A549 (cell line): ENCODE measurements at regions not wholly inside any gene's neighbourhood (a gene's known extent, or its start where the extent isn't known, plus 50 kb on each side); places are given as distances from the start of the nearest gene placed in this dataset.

Experiments
- ATAC-seq, 2 experiments: fragments of 200-7000 bp in 1 of 2; fragments of >200 bp in 1 of 2; cut with Nextera tagmentation in 1 of 2; cut with Tn5 transposase in 1 of 2; 3 replicates each; pipeline versions ENCODE4 v1.8.0 to v1.9.1; 2018 to 2020; ENCODE audit warnings: mild to moderate bottlenecking in 1 of 2, moderate library complexity in 1 of 2
- CTCF ChIA-PET: fragments of 300-600 bp; sonication (Branson Sonifier 250); formaldehyde crosslinking; extraction: SDS; loops from one replicate; lab custom pipeline; 2021; ENCODE audit warnings: antibody characterized with exemption, inconsistent platforms; lab: Yijun Ruan, JAX
- POLR2A ChIA-PET: fragments of 350-600 bp; formaldehyde crosslinking; extraction: SDS; loops from one replicate; lab custom pipeline; 2021; ENCODE audit warnings: antibody characterized with exemption, inconsistent platforms; lab: Yijun Ruan, JAX
- DNase-seq, 2 experiments: peaks; one replicate each; pipeline versions ENCODE4 v3.0.0 to v3.0.0-alpha.2; 2011 to 2016; ENCODE audit warnings: low read depth in 1 of 2, low spot score in 1 of 2
- FAIRE-seq: peaks from 2 replicates; lab custom pipeline; 2011; peaks lifted over from hg19 to GRCh38; lab: Jason Lieb, UNC
- H3K27ac ChIP-seq, 2 experiments: fragments of >200 bp; sonication (Bioruptor Twin); formaldehyde crosslinking; 3 replicates each; pipeline ENCODE4 v1.5.1; 2016 to 2017
- H3K4me1 ChIP-seq: fragments of >200 bp; sonication (Bioruptor Twin); formaldehyde crosslinking; 3 replicates; pipeline ENCODE4 v1.6.1; 2016
- H3K4me2 ChIP-seq: fragments of >200 bp; sonication (Bioruptor Twin); formaldehyde crosslinking; 3 replicates; pipeline ENCODE4 v1.6.1; 2016
- H3K4me3 ChIP-seq: fragments of >200 bp; sonication (Bioruptor Twin); formaldehyde crosslinking; 3 replicates; pipeline ENCODE4 v1.5.1; 2016
- H3K9me3 ChIP-seq: fragments of >200 bp; sonication (Bioruptor Twin); formaldehyde crosslinking; 3 replicates; pipeline ENCODE4 v1.6.1; 2016
- CBX2 ChIP-seq: fragments of 200-600 bp; sonication (generic); IDR thresholded peaks from 2 replicates; pipeline ENCODE4 v1.6.1; 2016; ENCODE audit warnings: low read depth, mild to moderate bottlenecking, borderline replicate concordance
- CHD2 ChIP-seq: fragments of 150-350 bp; IDR thresholded peaks from 2 replicates; pipeline ENCODE4 v1.6.1; 2014; ENCODE audit warnings: low read length; ENCODE audit not compliant: partially characterized antibody
- EHMT2 ChIP-seq: fragments of 200-600 bp; sonication (generic); IDR thresholded peaks from 2 replicates; pipeline ENCODE4 v1.6.1; 2016; ENCODE audit warnings: antibody characterized with exemption, low read depth, mild to moderate bottlenecking, moderate library complexity
- ELK1 ChIP-seq: fragments of 150-350 bp; IDR thresholded peaks from 2 replicates; pipeline ENCODE4 v1.6.1; 2014; ENCODE audit warnings: low read depth, mild to moderate bottlenecking, low read length
- FOSB ChIP-seq: fragments of 250-450 bp; sonication (Bioruptor Pico); IDR thresholded peaks from 2 replicates; pipeline ENCODE4 v1.5.0; 2020; ENCODE audit warnings: mild to moderate bottlenecking, moderate library complexity
- HMGXB4 ChIP-seq: fragments of 250-450 bp; sonication (Bioruptor Pico); IDR thresholded peaks from 2 replicates; pipeline ENCODE4 v1.5.0; 2021; ENCODE audit warnings: mild to moderate bottlenecking, moderate library complexity, borderline replicate concordance
- MAX ChIP-seq: IDR thresholded peaks from 2 replicates; pipeline ENCODE4 v1.6.1; 2012
- MAZ ChIP-seq: fragments of 150-350 bp; IDR thresholded peaks from 2 replicates; pipeline ENCODE4 v1.6.1; 2014; ENCODE audit warnings: antibody characterized with exemption, low read depth, low read length, borderline replicate concordance
- MYC ChIP-seq: IDR thresholded peaks from 2 replicates; pipeline ENCODE4 v1.6.1; 2012; ENCODE audit warnings: mild to moderate bottlenecking, inconsistent platforms, low read length, improper control_type of control experiment, borderline replicate concordance
- NFE2L2 ChIP-seq: fragments of 150-350 bp; conservative IDR thresholded peaks from 2 replicates; pipeline ENCODE4 v1.6.1; 2014; ENCODE audit warnings: low read length
- NPAS2 ChIP-seq: fragments of 250-450 bp; sonication (Bioruptor Pico); IDR thresholded peaks from 2 replicates; pipeline ENCODE4 v1.8.0; 2022; ENCODE audit warnings: mild to moderate bottlenecking, moderate library complexity, borderline replicate concordance
- PBX3 ChIP-seq: IDR thresholded peaks from 2 replicates; pipeline ENCODE4 v1.6.1; 2012
- PHF8 ChIP-seq: fragments of 200-600 bp; sonication (generic); IDR thresholded peaks from 2 replicates; pipeline ENCODE4 v1.6.1; 2016; ENCODE audit warnings: low read depth, mild to moderate bottlenecking, antibody characterized with exemption, moderate library complexity, borderline replicate concordance
- POLR2A ChIP-seq: IDR thresholded peaks from 2 replicates; pipeline ENCODE4 v1.6.1; 2012; ENCODE audit warnings: mild to moderate bottlenecking, low read length
- RFX5 ChIP-seq: fragments of 450-650 bp; IDR thresholded peaks from 2 replicates; pipeline ENCODE4 v1.7.1; 2014; ENCODE audit warnings: antibody characterized with exemption, mild to moderate bottlenecking, moderate library complexity
- RNF2 ChIP-seq: fragments of 200-600 bp; sonication (generic); IDR thresholded peaks from 2 replicates; pipeline ENCODE4 v1.6.1; 2016; ENCODE audit warnings: low read depth, mild to moderate bottlenecking, antibody characterized with exemption, moderate library complexity, borderline replicate concordance
- SMC3 ChIP-seq: fragments of >200 bp; sonication (Bioruptor Twin); formaldehyde crosslinking; IDR thresholded peaks from 3 replicates; pipeline ENCODE4 v1.6.1; 2018; ENCODE audit warnings: inconsistent platforms
- TP53 ChIP-seq: fragments of 250-450 bp; sonication (Bioruptor Pico); IDR thresholded peaks from 2 replicates; pipeline ENCODE4 v1.5.0; 2021; ENCODE audit warnings: mild to moderate bottlenecking, moderate library complexity
- ZFP36 ChIP-seq: fragments of 450-650 bp; IDR thresholded peaks from 2 replicates; pipeline ENCODE4 v1.6.1; 2014; ENCODE audit warnings: borderline replicate concordance; ENCODE audit not compliant: partially characterized antibody
- WGBS: methylation state at CpG from one replicate; pipeline ENCODE4 v1.1.6; 2017; ENCODE audit errors: missing lambda C conversion rate; 5-methylcytosine and 5-hydroxymethylcytosine counted together

- Histone ChIP-seq H3K4me2 (no peak overlapping the region), H3K9me3 (no peaks in the 10 kb centered on the region), H3K4me1 (no peaks in the 10 kb centered on the region), H3K27ac (no peak overlapping the region), H3K4me3 (no peak overlapping the region)
- no peak for FAIRE-seq
- ATAC-seq: no peak
- POLR2A ChIA-PET: no interaction called here
- CTCF ChIA-PET: no interaction called here
- TF ChIP-seq HMGXB4 (no peak), CBX2 (no peak), RFX5 (no peak), SMC3 (no peak), POLR2A (no peak), PHF8 (no peak), ZFP36 (no peak), TP53 (CRISPR knock-in tag) (no peak), MAX (no peak), NPAS2 (CRISPR knock-in tag) (no peak), MYC (no peak), PBX3 (no peak), MAZ (no peak), EHMT2 (no peak)
- TF ChIP-seq, all 56 proteins: peak for 0
- 19% methylated on average over 6 of the region's 6 CpGs for WGBS
- no peak for DNase-seq
These were observed 1076.3 kb upstream of the TENM3 start for GRCh38 chr4:181166742-181167399.

- ChIA-PET CTCF (interaction anchor here (1.2 kb wide), 1 partner anchor 21 kb away, joined by 3 read pairs; no protein-coding TSS in a partner anchor), POLR2A (no interaction called here)
- no peak overlapping the region for H3K27ac ChIP-seq
- no peak overlapping the region for H3K4me2 ChIP-seq
- no peaks in the 10 kb centered on the region for H3K4me1 ChIP-seq
- H3K4me3 ChIP-seq: no peak overlapping the region
- WGBS: 17% methylated on average over 8 of the region's 8 CpGs
- ATAC-seq (no peak), FAIRE-seq (no peak), DNase-seq (no peak)
- TF ChIP-seq RNF2 (no peak), TP53 (CRISPR knock-in tag) (no peak), CHD2 (no peak), NFE2L2 (no peak), MYC (no peak), FOSB (no peak), ELK1 (no peak)
- H3K9me3 ChIP-seq: no peaks in the 10 kb centered on the region
These were observed 1075.0 kb upstream of the TENM3 start for GRCh38 chr4:181168011-181168805.
